Esophagus squamous epithelium (tissue), 5 donors: ENCODE measurements at regions not wholly inside any gene's neighbourhood (a gene's known extent, or its start where the extent isn't known, plus 50 kb on each side); places are given as distances from the start of the nearest gene placed in this dataset.

ENCODE experiments used
- DNase-seq: peaks from one replicate; lab custom pipeline; 2025; lab: John Stamatoyannopoulos, UW
- H3K27ac ChIP-seq, 4 donors: fragments of 200-600 bp; sonication (generic); one replicate each; pipeline ENCODE4 v1.5.1; 2016 to 2019; ENCODE audit warnings: mild to moderate bottlenecking in 1 of 4
- H3K27me3 ChIP-seq, 4 donors: fragments of 200-600 bp; sonication (generic); 1 replicate in 3 of 4; 2 replicates in 1 of 4; pipeline versions ENCODE4 v1.5.1 to v1.6.0; 2017 to 2021; ENCODE audit warnings: antibody characterized with exemption in 1 of 4
- H3K36me3 ChIP-seq, 3 donors: fragments of 200-600 bp; sonication (generic); one replicate each; pipeline ENCODE4 v1.5.1; 2016 to 2019
- H3K4me1 ChIP-seq, 3 donors: fragments of 200-600 bp; sonication (generic); one replicate each; pipeline ENCODE4 v1.5.1; 2017 to 2019
- H3K4me3 ChIP-seq, 4 donors: fragments of 200-600 bp; sonication (generic); 1 replicate in 3 of 4; 2 replicates in 1 of 4; pipeline ENCODE4 v1.5.1; 2016 to 2019; ENCODE audit warnings: mild to moderate bottlenecking in 2 of 4, moderate library complexity in 1 of 4
- H3K9me3 ChIP-seq, 3 donors: fragments of 200-600 bp; sonication (generic); one replicate each; pipeline ENCODE4 v1.5.1; 2016 to 2019
- CTCF ChIP-seq, 6 experiments: fragments of 450-650 bp in 4 of 6; fragments of 200-600 bp in 2 of 6; sonication (generic) in 2 of 6; IDR thresholded peaks; one replicate each; pipeline ENCODE4 v1.5.1; 2016 to 2019; ENCODE audit warnings: antibody characterized with exemption in 6 of 6, mild to moderate bottlenecking in 4 of 6, moderate library complexity in 4 of 6
- POLR2A ChIP-seq, 4 donors: fragments of 450-650 bp; IDR thresholded peaks; one replicate each; pipeline ENCODE4 v1.6.1; 2017; ENCODE audit warnings: antibody characterized with exemption in 4 of 4, mild to moderate bottlenecking in 4 of 4, moderate library complexity in 3 of 4
- WGBS, 2 donors: methylation state at CpG; one replicate each; pipeline ENCODE4 v1.1.5; 2018; 5-methylcytosine and 5-hydroxymethylcytosine counted together
- intact Hi-C: fragments of 100-400 bp; cut with DNase I; formaldehyde crosslinking; loops from one replicate; pipeline ENCODE4 v1.15.0; 2022
- donor health status: DM: yes; HTN: yes; CAD: no.

- no peak for DNase-seq
- TF ChIP-seq CTCF (IDR thresholded peaks at IDR 0.05) (no peak), POLR2A (IDR thresholded peaks at IDR 0.05) (no peak)
- Histone ChIP-seq H3K27me3 (no peaks in the 10 kb centered on the region), H3K9me3 (no peaks in the 10 kb centered on the region), H3K4me1 (peaks cover 0 to 11% (median 8%) of the 10 kb centered on the region in 3 donors), H3K4me3 (no peak overlapping the region), H3K27ac (no peak overlapping the region), H3K36me3 (no peaks in the 10 kb centered on the region)
- WGBS, 2 donors = 68 to 84% methylated on average over 2 to 3 of the region's 3 CpGs
- intact Hi-C loops = no loop called here
Observed at GRCh38 chr6:137692308-137692707, 174.8 kb upstream of the TNFAIP3 start.

- Histone ChIP-seq H3K4me3 (no peak overlapping the region), H3K4me1 (peaks cover 0 to 16% (median 13%) of the 10 kb centered on the region in 3 donors), H3K36me3 (no peaks in the 10 kb centered on the region), H3K27ac (no peak overlapping the region), H3K9me3 (no peaks in the 10 kb centered on the region), H3K27me3 (no peaks in the 10 kb centered on the region)
- intact Hi-C loops = no loop called here
- DNase-seq = no peak
- no peak for TF ChIP-seq POLR2A (IDR thresholded peaks at IDR 0.05)
- no peak for TF ChIP-seq CTCF (IDR thresholded peaks at IDR 0.05)
Observed at GRCh38 chr6:137692806-137693205, 174.3 kb upstream of the TNFAIP3 start.

DNA sequence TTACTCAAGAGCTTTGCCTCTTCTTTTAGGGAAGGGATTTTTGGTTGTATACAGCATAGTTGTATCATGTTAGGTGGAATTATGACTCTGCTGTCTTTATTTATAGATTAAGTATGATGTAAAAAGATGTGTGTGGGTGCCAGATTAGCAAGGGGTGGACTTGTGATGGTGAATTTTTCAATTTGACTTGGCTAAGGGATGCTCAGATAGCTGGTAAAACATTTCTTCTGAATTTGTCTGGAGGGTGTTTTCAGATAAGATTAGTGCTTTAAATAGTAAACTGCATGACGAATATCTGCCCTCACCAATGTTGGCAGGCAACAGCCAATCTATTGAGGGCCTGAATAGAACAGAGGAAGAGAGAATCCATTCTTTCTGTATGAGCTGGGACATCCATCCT lies 173.3 kb upstream of the TNFAIP3 start:
- 35 to 58% methylated on average over 1 of the region's 1 CpG for WGBS, 2 donors

DNA sequence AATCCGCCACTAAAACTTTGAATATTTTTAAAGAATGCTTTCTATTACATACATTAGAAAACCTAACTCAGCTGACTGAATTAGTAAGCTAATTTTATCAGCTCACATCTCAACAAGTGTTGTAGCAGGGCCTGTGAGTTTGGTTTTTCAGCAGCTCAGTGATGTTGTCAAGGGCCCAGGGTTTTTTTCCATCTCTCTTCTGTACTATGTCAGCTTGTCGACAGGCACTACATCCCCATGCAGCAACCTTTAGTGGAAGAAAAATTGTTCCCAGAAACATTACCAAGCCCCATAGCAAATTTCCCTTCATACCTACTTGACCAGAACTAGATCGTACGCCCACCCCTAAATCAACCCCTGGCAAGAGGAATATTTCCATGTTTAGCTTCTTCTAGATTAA lies 170.3 kb upstream of the TNFAIP3 start:
- intact Hi-C loops = no loop called here
- DNase-seq = no peak
- no peak overlapping the region for H3K4me3 ChIP-seq
- H3K36me3 ChIP-seq = no peaks in the 10 kb centered on the region
- H3K9me3 ChIP-seq = no peaks in the 10 kb centered on the region
- TF ChIP-seq POLR2A (IDR thresholded peaks at IDR 0.05) (no peak), CTCF (IDR thresholded peaks at IDR 0.05) (no peak)
- H3K27ac ChIP-seq = peak overlapping the region in 1 of 4 donors; percentile 42
- 89 to 92% methylated on average over 4 of the region's 4 CpGs for WGBS, 2 donors
- H3K27me3 ChIP-seq = no peaks in the 10 kb centered on the region
- peaks cover 3 to 44% (median 32%) of the 10 kb centered on the region in 3 donors for H3K4me1 ChIP-seq

More for the DNA sequence above, 173.3 kb upstream of the TNFAIP3 start:
- Histone ChIP-seq H3K4me3 (no peak overlapping the region), H3K27me3 (no peaks in the 10 kb centered on the region), H3K9me3 (no peaks in the 10 kb centered on the region), H3K27ac (no peak overlapping the region), H3K4me1 (peaks cover under 1 to 25% (median 19%) of the 10 kb centered on the region in 3 donors), H3K36me3 (no peaks in the 10 kb centered on the region)
- intact Hi-C loops = no loop called here
- no peak for DNase-seq
- TF ChIP-seq POLR2A (IDR thresholded peaks at IDR 0.05) (no peak), CTCF (IDR thresholded peaks at IDR 0.05) (no peak)

- Histone ChIP-seq H3K27me3 (no peaks in the 10 kb centered on the region), H3K4me3 (no peak overlapping the region), H3K36me3 (no peaks in the 10 kb centered on the region), H3K4me1 (peaks cover 3 to 44% (median 32%) of the 10 kb centered on the region in 3 donors), H3K27ac (peak overlapping the region in 3 of 4 donors; percentile 2 to 42 (median 4)), H3K9me3 (no peaks in the 10 kb centered on the region)
- DNase-seq = no peak
- intact Hi-C loops = no loop called here
- TF ChIP-seq CTCF (IDR thresholded peaks at IDR 0.05) (peak in 1 of 6 experiments; percentile 56), POLR2A (IDR thresholded peaks at IDR 0.05) (no peak)
- WGBS, 2 donors = 17 to 32% methylated on average over 2 of the region's 2 CpGs
Observed at GRCh38 chr6:137697267-137697938, 169.7 kb upstream of the TNFAIP3 start.
